ENCODE measurements at regions not wholly inside any gene's neighbourhood (a gene's known extent, or its start where the extent isn't known, plus 50 kb on each side); places are given as distances from the start of the nearest gene placed in this dataset.
"Not testable (repeated sequence)": the region's sequence is repeated elsewhere in the genome, so short reads cannot be mapped to it uniquely, and the experiment has no call there.

DNA sequence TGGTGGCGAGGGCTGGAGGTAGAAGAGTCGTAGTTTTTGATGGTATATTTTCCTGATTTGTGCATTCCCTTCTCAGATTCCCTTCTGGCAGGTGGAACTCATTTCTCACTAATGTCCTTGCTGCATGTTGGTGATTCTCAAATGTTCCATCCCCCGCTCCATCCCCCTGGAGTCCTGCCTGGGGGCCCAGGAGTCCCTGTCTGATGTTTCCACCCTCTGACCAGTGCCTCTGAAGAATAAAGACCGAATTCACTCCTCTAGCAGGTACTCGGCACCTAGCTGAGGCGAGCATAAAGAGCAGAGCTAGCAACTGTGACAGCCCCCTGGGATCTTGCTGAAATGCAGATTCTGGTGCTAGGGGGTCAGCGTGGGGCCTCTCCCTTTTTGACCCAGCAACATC, 301.8 kb downstream of the BCL2L11 start:
- not testable (repeated sequence) for DNase-seq

DNA sequence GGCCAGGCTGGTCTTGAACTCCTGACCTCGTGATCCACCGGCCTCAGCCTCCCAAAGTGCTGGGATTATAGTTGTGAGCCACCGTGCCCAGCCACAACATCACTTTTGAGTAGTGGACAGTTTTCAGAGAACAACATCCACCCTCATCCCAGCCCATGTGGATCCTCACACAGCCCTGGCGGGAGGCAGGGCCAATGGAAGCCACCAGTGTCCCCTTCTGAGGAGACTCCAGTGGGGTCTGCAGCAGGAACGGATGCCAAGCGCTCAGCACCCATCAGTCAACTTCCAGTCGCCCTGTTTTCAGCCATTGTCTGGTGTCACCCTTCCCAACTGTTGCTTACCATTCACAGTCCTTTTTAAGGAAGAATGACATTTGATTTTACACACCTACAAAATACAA, 302.5 kb downstream of the BCL2L11 start:
- not testable (repeated sequence) for DNase-seq

DNA sequence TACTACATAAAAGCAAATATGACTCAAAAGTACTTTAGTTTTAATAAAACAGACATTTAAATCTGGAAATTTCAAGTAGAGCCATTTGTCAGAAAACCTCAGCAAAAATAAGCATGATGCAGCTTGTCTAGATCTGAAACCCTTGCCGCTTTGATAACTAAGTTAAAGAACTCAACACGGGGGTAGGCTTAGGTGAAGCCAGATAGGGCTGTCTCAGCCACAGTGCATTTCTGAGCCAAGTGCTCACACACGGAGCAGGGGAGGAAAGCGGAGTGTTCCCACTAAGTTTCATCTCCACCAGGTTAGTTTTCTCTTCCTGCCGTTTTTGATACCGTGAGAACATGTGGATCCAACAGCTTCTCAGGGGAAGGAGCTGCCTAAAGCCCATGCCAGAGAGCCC, 303.5 kb downstream of the BCL2L11 start:
- not testable (repeated sequence) for DNase-seq

DNA sequence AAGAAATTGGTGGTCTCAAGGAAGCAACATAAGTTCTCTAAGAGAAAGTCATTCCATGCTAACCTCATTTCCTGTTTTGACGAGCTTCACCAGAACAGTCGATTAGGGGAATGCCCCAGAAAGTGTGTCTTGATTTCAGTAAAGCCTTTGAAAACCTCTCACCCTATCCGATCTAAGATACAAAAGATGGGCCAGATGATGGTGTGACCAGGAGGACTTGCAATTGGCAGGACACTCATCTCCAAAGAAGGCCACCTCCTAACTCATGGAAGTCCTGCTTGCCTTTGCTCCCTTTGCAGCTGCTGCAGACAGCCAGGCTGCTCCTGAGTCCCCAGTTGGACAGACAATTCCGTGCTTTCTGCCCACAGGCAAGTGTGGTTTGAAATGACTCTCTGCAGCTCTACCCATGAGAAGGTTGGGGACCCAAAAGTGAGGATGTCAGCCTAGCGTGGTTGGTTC, 304.2 kb downstream of the BCL2L11 start:
- not testable (repeated sequence) for DNase-seq

DNA sequence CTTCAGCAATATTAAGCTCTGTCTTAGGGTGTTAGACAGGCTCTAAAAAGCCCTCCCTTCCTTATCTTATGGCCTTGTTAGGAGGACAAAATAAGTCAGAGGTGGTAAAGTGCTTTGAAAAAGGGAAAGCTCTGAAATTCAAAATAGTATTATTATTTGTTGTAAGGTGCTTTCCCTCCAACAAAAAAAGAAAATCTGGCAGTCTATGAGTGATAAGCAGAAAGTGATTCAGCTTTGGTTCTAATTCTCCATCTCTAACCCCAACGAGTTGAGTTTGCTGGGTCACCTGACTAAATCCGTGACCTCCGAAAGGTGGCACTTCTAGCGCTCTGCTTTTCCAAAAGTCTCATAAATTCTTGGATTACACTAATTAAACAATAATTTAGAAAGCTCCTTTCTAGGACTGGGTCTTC, 305.1 kb downstream of the BCL2L11 start:
- DNase-seq: not testable (repeated sequence)

DNA sequence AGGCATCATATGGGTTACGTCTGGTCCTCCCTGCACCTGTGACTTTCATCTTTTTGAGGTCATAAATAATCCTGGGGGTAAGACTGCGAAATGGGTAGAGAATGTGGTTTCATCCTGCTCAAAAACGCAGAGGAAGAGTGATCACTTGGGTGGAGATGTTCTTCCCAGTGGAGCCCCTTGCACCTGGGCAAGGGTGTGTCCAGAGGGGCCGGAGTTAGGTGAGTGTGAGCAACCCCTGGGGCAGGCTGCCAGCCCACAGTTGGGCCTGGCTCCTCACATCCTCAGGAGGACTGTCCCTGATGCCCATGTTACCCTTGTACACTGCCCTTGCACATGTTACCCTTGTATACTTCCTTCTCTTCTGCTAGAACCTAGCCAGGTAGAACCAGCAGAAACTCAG, 306.6 kb downstream of the BCL2L11 start:
- DNase-seq: not testable (repeated sequence)

DNA sequence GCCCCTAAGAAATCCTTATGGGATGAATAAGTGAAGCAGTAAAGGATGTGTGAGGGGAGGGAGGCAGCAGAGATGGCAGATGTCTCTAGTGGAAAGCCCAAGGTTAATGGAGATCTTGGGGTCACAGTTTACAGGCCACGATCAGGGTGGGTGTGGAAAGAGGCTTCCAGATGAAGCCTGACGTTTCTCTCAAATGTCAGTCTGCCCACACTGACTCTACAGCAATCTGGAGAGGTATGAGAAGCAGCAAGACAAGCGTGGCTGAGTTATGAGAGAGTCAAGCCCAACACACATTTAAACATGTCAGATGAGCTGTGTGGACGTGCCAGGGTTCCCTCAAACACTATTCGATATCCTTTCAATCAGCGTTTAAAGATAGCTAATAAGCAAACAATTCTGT, 308.2 kb downstream of the BCL2L11 start:
- DNase-seq: not testable (repeated sequence)

DNA sequence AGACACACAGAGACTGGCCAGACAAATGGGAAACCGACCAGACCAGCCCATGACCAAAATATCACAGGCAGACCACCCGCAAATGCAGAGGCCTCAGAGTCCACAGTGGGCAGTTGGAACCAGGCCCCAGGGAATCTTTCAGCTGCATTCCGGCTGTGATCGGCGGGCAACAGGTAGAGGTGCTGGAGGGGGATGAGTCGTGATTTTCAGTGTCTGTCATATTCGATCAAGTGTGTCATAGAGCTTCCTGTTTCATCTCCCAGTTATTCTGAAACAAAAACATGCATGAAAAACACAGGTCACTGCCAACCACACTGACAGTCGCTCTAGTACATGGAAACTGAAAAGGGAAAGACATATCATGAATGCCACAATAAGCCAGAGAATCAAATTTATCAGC, 308.6 kb downstream of the BCL2L11 start:
- not testable (repeated sequence) for DNase-seq

DNA sequence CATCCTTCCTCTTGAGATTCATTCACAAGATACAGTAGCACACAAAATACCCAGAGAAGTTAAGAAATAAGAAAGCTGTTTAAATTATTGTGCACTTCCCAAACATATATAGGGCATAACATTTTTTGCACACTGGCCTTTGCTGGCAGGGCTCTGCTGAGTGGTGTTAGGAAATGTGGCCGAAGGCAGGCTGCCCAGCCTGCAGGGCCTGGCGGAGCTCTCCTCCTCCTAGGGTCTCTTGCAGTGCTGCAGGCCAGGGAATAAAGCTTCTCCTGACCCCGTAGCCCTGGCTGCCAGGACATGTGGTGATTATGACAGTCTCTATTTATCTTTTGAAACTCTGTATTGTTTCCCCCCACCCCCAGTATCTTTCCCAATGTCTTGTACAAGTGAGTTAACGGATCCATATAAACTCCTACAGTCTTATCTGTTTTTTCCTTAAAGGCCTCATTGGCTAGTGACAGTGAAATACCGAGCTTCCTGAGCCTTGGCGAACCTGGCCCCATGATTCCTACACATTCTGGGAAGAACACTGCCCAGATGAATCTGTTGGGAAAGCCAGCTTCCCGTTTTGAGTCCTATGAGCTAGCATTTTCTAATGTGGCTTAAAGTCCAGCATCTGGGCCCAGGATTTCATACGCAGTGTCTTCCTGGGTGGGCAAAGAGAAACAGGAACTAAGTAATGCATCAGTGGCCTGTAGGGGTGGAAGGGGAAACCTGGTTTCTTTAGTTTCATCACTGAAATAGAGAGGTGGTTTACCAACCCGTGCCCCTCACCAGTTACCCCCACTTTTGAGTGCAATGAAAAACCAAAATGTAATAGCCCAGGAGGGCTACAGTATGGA, 310.3 kb downstream of the BCL2L11 start:
- not testable (repeated sequence) for DNase-seq

DNA sequence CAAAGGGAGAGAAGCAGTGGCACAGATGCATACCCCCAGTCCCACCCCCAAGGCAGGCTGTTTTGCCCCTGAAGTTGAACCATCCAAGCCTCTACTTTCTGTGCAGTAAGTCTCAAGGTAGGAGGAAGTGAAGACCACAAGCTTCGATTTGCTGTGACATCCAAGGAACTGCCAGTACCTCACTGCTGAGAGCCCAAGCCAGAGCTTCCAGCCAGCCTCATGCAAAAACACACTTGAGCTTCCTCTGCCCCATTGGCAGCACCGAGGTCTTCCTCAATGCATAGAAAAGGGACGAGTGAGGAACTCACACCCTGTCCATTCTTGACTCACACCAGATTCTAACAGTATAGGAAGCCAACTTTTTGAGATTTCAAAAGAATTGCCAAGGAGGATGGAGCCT, 311.7 kb downstream of the BCL2L11 start:
- DNase-seq: not testable (repeated sequence)

DNA sequence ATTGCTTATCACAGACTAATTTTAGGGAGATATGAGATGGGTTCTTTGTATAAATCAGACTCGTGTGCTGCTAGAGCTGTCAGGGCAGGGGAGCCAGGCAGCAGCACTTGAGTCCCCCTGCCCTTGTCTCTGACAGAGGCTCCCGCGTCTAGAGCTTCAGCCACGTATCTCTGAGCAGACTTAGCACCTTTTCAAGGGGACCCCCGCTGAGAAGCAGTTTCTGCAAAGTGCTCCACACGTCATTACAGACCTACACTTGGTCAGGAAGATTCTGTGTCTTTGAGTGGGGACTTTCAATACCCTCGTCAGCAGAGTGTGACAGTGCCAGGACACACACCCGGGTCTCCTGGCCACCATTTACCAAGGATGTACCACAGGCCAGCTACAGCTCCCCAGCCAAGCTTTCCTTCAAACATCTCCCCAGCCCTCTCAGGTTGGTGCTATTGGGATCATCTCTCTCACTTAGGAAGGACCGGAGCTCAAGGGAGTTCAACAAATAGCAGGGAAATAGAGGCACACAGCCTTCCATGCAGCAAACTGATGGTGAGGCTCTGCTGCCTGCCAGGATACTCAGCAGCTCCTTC, 312.3 kb downstream of the BCL2L11 start:
- DNase-seq: not testable (repeated sequence)

DNA sequence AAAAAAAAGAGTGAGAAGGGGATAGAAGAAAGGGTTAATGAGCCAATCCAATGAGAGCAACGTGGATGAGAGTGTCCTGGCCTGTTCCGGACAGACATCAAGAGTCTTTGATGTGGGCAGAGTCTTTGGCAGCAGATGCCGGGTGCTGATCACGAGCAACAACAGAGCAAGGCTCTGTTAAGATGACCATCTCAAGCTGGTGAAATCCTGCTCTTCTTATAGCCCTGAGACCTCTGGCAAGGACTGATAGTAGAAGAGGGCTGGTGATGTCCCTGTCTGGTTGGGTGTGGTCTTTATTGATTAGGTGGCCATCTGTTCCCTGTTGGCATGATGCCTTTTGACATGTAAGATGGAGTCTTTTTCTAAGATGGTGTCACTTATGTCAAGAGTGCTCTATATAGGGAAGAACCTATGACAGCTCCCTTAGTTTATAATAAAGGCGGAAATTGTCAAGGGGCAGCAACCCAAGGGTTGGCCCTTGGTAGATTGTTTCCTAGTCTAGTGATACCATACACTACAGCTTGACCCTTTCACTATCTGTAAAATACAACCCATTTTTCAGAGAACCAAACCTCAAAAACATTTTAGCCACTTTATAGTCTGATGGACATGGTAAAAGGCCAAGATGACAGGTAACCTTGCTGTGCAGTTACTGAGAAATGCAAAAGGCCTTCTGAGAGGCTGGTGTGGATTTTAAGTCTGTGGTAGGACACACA, 313.3 kb downstream of the BCL2L11 start:
- DNase-seq: not testable (repeated sequence)

DNA sequence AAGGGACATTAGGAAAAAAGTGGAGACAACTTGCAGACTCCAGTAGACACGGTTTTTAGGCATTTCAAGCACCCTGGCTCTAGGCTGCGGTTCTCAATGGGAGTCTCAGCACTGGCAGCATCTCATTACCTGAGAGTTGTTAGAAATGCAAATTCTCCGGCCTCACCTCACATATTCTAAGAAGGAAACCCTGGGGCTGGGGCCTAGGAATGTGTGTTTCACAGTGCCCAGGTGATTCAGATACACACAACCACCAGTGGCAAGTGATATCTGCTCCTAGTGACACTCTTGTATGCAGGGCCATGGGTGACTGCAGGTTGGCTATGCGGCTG, 313.9 kb downstream of the BCL2L11 start:
- DNase-seq: not testable (repeated sequence)

DNA sequence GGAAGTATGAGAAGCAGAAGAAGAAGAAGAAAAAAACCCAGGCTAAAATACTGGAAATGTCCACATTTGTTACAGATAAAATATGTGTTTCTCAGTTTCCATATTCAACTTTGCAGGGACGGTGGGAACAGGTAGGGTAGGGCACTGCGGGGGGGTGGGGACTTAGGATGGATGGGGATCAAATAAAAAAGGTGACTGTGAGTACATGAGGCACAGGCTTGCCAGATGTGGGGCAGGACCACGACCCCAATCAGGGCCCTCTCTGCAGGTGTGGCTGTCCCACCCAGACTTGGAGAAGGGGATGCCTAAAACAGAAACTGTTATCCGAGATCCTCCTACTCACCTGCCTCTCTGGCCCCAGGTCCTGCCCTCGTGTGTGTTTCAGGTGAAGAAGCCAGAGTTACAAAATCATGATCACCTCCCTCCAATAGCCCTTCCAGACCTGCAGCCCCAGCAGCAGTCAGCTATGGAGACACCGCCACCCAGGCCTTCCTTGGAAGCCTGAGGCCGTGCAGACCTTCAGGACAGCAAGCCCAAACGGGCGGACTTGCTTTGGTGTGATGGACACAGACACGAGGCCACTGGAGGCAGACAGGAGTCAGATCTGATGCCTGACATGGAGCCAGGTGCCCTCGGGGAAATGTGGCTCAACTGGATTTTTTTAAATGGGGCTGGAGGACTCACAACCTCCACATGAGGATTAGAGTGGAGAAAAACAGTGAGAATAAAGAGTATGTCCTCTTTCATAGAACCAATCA, 315.0 kb downstream of the BCL2L11 start:
- not testable (repeated sequence) for DNase-seq

DNA sequence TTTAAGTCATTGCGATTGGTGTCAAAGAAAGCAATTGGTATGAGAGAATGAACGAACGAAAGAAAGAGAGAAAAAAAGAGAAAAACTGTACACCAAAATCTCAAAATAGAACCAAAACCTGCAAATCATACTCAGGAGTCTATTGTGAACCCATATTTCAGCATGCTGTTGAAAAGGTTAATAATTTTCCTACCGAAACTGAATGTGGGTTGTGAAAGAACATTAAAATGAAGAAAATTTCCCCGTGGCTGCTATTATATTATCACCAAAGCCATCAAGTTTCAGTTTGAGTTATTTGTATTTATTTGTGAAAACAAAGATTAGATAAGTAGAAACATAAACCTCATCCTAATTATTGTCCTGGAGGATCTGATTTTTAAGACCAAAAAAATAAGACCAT, 315.7 kb downstream of the BCL2L11 start:
- DNase-seq: not testable (repeated sequence)

DNA sequence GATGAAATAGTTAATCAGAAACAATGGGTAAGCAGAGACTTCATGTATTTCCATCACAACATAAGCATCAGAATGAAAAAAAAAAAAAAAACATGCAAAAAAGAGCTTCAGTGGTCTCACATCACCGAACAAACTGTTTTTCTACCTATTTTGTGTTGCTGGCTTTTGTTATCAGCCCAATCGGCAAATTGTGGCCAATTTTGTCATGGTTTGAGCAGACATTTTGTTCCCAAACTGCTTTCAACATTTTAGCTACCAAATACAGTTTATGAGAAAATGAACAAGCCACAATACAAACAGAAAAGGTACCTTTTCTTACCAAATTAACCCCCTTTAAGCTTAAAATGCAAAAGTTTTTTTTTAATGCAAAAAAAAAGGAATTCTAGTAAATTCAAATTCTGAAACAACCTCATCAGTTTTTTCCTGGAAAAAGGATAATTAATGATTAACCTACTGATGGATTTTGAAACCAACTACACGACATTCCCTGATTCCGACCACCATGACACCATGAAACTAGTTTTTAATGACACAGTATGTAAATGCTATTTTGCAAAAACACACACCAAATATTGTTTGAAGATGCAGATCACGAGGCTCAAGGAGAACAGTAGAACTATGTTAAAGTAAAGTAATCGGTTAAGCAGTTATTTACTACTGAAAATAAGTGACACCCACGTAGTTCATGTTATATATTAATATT, 316.7 kb downstream of the BCL2L11 start:
- not testable (repeated sequence) for DNase-seq

DNA sequence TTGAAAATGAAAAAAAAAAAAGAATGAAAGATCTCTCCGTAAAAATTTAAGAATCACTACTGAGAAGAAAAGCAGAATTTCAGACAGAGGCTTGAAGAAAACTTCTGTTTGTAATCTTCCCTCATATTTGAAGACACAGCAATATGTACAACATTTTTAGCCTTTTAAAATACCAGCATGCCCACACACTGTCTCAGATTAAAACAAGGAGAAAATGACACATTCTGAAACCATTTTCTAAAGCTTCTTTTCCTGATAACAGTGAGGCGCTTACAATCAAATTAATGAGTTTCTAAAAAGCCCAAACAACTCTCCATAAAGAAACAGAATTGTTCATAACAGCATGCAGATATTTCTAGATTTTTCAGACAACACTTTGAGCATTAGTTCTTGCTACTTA, 317.4 kb downstream of the BCL2L11 start:
- DNase-seq: not testable (repeated sequence)

DNA sequence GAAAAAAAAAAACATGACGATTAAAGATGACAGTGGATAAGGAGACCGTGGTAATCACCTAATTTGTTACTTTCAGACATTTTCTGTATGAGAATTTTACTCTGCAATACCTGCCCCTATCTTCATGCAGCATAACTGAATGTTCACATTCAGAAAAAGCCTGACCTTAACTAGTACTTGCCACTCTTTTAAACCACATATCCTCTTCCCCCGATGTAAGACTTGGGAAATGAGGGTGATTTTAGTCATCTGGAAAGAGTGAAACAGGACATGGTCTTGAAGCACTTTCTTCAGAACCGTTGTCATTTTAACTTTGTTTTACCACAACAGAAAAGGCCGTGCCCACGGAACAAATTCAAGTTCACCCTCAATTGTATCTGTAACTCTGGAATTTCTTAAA, 318.5 kb downstream of the BCL2L11 start:
- DNase-seq: not testable (repeated sequence)

DNA sequence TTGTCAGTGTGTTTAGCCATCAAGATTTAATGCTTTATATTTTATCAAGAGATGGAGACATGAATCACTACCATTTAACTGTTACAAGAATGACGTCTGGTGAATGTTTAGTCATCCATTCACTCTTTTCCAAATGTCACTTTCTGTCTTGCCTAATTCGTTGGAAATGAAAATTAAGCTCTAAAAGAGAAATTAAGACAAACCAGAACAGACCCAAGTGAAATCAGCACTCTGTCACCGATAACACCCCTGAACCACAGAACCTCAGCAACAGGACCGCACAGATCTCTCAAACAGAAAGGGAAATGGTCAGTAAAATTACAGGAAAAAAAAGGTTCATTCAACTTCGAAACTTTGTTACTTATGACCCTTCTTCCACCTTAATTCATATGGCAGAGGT, 320.9 kb downstream of the BCL2L11 start:
- DNase-seq: not testable (repeated sequence)

DNA sequence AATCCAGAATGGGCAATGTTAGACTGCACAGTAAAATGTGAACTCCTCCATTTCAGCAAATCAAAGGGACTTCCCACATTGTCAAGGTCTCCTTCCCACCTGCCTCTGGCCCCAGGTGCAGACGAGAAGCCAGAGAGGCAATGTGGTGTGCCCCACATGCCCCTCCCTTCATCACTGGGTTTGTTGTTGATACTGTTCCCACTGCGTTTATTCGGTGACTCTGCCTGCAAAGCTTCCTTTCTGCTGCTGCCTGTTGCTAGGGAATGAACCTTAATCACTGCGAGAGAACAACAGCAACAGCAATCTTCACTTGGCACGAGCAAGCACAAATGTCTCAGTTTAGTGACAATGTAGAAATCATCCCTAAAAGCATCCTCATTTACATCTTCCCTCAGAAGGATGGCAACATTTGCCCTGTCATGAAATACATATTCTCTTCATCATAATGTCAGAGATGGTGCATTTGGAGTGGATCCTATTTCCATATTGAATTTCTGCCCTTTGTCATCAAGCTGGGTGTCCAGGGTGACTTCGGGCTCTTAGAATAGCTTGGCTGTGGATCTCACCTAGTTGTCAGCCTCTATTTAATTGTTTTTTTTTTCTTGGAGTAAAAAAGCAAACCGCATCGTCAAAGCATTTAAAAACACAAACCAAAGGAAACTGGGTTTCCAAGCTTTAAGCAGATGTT, 322.2 kb downstream of the BCL2L11 start:
- DNase-seq: not testable (repeated sequence)
